Fibroblast of villous mesenchyme (primary cell): ENCODE measurements at regions not wholly inside any gene's neighbourhood (a gene's known extent, or its start where the extent isn't known, plus 50 kb on each side); places are given as distances from the start of the nearest gene placed in this dataset.

ENCODE experiments used
- DNase-seq: peaks from one replicate; pipeline ENCODE4 v3.0.0-alpha.2; 2010; ENCODE audit warnings: low read depth
- H3K4me3 ChIP-seq: 2 replicates; pipeline ENCODE4 v1.5.1; 2011; ENCODE audit warnings: low read depth, mild to moderate bottlenecking, low read length
- CTCF ChIP-seq: IDR thresholded peaks from 2 replicates; pipeline ENCODE4 v1.5.1; 2012; ENCODE audit warnings: low read depth, mild to moderate bottlenecking, low read length; ENCODE audit not compliant: insufficient read depth

GRCh38 chr2:7709907-7710306, 792.7 kb downstream of the RNF144A start:
- TF ChIP-seq CTCF: no peak
- DNase-seq: no peak
- no peak overlapping the region for H3K4me3 ChIP-seq

- DNase-seq: no peak
- no peak overlapping the region for H3K4me3 ChIP-seq
- TF ChIP-seq CTCF: no peak
These were observed 794.0 kb downstream of the RNF144A start for GRCh38 chr2:7711167-7711566.

DNA sequence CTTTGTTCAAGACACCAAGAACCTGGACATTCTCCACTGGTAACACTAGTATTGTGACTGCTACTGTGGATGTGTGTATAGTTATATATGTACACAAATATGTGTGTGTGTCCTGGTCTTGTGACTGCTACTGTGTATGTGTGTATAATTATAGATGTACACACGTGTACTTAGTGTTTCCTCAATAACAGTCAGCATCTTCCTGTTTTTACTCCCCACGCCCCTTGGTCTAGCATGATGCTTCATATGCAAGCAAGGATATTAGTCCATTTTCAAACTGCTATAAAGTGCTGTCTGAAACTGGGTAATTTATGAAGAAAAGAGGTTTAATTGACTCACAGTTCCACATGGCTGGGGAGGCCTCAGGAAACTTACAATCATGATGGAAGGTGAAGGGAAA, 802.7 kb downstream of the RNF144A start:
- no peak for TF ChIP-seq CTCF
- no peak overlapping the region for H3K4me3 ChIP-seq
- no peak for DNase-seq

DNA sequence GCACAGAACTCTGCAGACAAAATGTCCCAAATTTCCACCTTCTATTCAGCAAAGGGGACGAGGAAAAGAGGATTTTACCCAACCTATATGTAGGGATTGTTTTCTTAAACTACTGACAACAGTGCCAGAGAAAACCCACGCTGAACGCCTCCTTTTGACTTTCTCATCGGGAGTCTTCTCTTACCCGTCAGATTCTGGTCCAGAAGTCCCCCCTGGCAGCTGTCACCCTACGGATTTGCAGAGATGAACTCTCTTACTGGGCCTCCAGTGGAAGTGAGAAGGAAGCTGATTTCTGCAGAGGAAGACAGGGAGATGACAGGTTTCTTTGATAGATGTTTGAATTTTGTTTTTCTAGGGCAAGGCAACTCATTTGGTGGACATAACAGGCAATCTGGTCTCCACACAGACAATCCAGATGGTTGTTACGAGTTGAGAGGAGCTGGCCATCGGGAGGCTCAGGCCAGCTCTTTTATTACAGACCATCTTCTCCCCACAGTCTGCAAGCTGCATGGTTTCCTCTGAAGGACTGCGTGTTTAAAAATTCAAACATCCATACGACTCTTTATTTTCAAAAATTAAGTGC, 804.3 kb downstream of the RNF144A start:
- no peak overlapping the region for H3K4me3 ChIP-seq

DNA sequence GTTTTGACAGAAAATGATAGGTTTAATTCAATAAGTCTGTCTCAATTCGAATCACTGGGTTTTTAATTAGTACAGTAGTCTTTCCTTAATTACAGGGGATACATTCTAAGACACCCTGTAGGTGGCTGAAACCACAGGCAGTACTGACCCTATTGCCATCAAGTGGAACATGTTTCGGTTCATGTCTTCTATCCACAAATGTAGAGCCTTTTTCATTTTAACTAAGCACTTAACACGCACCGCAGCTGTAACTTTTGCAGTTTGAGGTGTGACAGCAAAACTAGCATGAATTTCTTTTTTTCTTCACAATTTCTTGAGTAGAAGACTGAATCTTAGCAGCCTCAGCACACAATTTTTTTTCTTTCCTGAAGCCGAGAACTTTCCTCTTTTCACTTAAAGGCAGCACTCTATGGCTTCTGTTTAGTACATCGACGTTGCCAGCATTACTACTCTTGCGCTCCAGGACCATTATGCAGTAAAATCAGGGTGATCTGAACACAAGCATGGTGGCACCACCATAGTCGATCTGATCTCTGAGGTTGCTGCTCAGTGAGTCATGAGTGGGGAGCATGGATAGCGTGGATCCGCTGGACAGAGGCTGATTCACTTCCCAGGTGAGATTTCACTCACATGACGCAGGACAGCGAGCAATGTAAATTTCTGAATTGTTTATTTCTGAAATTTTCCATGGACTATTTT, 805.1 kb downstream of the RNF144A start:
- no peak for DNase-seq
- H3K4me3 ChIP-seq: no peak overlapping the region
- no peak for TF ChIP-seq CTCF

More for the DNA sequence above, 804.3 kb downstream of the RNF144A start:
- TF ChIP-seq CTCF: no peak
- no peak for DNase-seq

DNA sequence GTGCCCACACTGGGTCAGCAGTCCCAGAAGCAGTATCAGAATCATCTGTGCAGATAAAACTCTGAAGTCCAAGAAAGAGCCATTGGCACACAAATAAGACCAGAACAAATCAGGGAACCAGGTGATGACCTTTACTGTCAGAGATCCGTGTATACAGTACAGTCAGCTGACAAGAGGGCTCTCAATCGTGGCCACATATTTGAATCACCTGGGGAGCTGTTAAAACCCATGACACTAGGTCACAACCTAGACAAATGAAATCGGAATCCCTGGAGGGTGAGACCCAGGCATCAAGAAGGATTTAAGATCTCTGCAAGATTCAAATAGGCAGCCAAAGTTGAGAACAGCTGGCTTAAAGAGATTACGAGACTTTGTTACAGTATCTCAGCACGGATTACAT, 807.1 kb downstream of the RNF144A start:
- no peak for DNase-seq
- no peak for TF ChIP-seq CTCF
- no peak overlapping the region for H3K4me3 ChIP-seq
